GM23248 (cell line): ENCODE measurements at regions not wholly inside any gene's neighbourhood (a gene's known extent, or its start where the extent isn't known, plus 50 kb on each side); places are given as distances from the start of the nearest gene placed in this dataset.

Experiments used
- EZH2 ChIP-seq: fragments of 200-600 bp; sonication (generic); IDR thresholded peaks from 2 replicates; pipeline ENCODE4 v1.6.1; 2018; ENCODE audit warnings: antibody characterized with exemption, mild to moderate bottlenecking; ENCODE audit not compliant: insufficient read depth, poor library complexity, severe bottlenecking
- EZH2phosphoT487 ChIP-seq: fragments of 200-600 bp; sonication (generic); IDR thresholded peaks from 2 replicates; pipeline ENCODE4 v1.6.1; 2018; ENCODE audit warnings: antibody characterized with exemption, moderate library complexity, mild to moderate bottlenecking, low read depth; ENCODE audit not compliant: insufficient read depth

- no peak for TF ChIP-seq EZH2
- TF ChIP-seq EZH2phosphoT487: no peak
These were observed 644.7 kb upstream of the TENM4 start for GRCh38 chr11:80085563-80085962.
